WTC11 (cell line): ENCODE measurements at regions not wholly inside any gene's neighbourhood (a gene's known extent, or its start where the extent isn't known, plus 50 kb on each side); places are given as distances from the start of the nearest gene placed in this dataset.
"Not testable (repeated sequence)": the region's sequence is repeated elsewhere in the genome, so short reads cannot be mapped to it uniquely, and the experiment has no call there.

ENCODE experiments used
- ATAC-seq: fragments of 200-7000 bp; cut with Tn5 transposase; 2 replicates; pipeline ENCODE4 v1.10.0; 2021; ENCODE audit warnings: mild to moderate bottlenecking, moderate library complexity
- CTCF ChIA-PET: fragments of 300-600 bp; sonication (Branson Sonifier 250); formaldehyde crosslinking; loops from one replicate; lab custom pipeline; 2021; ENCODE audit warnings: antibody characterized with exemption; lab: Charles Lee
- POLR2A ChIA-PET: fragments of 350-600 bp; sonication (Branson Sonifier 250); formaldehyde crosslinking; loops from one replicate; lab custom pipeline; 2021; ENCODE audit warnings: antibody characterized with exemption; lab: Charles Lee
- DNase-seq: peaks from one replicate; pipeline ENCODE4 v3.0.0; 2021; ENCODE audit warnings: low spot score
- H3K27ac Mint-ChIP-seq: 2 replicates; pipeline ENCODE4 v1.8.0; 2021; ENCODE audit warnings: mixed read lengths
- H3K27me3 Mint-ChIP-seq: 2 replicates; pipeline ENCODE4 v1.8.0; 2021; ENCODE audit warnings: low read depth, mild to moderate bottlenecking, moderate library complexity, mixed read lengths
- H3K36me3 Mint-ChIP-seq: 2 replicates; pipeline ENCODE4 v1.8.0; 2021; ENCODE audit warnings: mixed read lengths
- H3K4me1 Mint-ChIP-seq: 2 replicates; pipeline ENCODE4 v1.8.0; 2022; ENCODE audit warnings: mixed read lengths
- H3K4me3 Mint-ChIP-seq: 2 replicates; pipeline ENCODE4 v1.8.0; 2021; ENCODE audit warnings: mild to moderate bottlenecking, moderate library complexity, mixed read lengths
- H3K9me3 Mint-ChIP-seq: 2 replicates; pipeline ENCODE4 v1.8.0; 2021; ENCODE audit warnings: mixed read lengths
- CDX4 ChIP-seq: fragments of 250-450 bp; sonication (Bioruptor Pico); IDR thresholded peaks from 2 replicates; pipeline ENCODE4 v1.9.0; 2021; ENCODE audit warnings: moderate library complexity, mild to moderate bottlenecking, inconsistent platforms, borderline replicate concordance
- MLX ChIP-seq: sonication (generic); formaldehyde crosslinking; IDR thresholded peaks from 2 replicates; pipeline ENCODE4 v1.8.1; 2023; ENCODE audit warnings: mild to moderate bottlenecking, missing genetic modification reagents, moderate library complexity
- MXD4 ChIP-seq: fragments of 250-450 bp; sonication (Bioruptor Pico); IDR thresholded peaks from 2 replicates; pipeline ENCODE4 v1.8.0; 2021; ENCODE audit warnings: mild to moderate bottlenecking, moderate library complexity, borderline replicate concordance
- NFATC4 ChIP-seq: fragments of 250-450 bp; sonication (Bioruptor Pico); IDR thresholded peaks from 2 replicates; pipeline ENCODE4 v1.9.0; 2021; ENCODE audit warnings: mild to moderate bottlenecking
- ZNF532 ChIP-seq: fragments of 250-450 bp; sonication (Bioruptor Pico); IDR thresholded peaks from 2 replicates; pipeline ENCODE4 v1.9.0; 2021; ENCODE audit warnings: mild to moderate bottlenecking, borderline replicate concordance
- TF ChIP-seq, protein P1 (sequence below): sonication (generic); formaldehyde crosslinking; IDR thresholded peaks from 2 replicates; pipeline ENCODE4 v1.8.0; 2022; ENCODE audit warnings: mild to moderate bottlenecking, missing genetic modification reagents

GRCh38 chr1:187070076-187070475 is 241.3 kb downstream of the PLA2G4A start:
- Mint-ChIP-seq H3K27ac (no peak overlapping the region), H3K4me1 (peaks cover 10% of the 10 kb centered on the region), H3K4me3 (no peak overlapping the region), H3K27me3 (no peaks in the 10 kb centered on the region), H3K36me3 (peaks cover 7% of the 10 kb centered on the region; the same call in 1 of the 2 replicates)
- DNase-seq (no peak), ATAC-seq (no peak)
- POLR2A ChIA-PET, result interaction anchor here (0.7 kb wide), 1 partner anchor 15 kb away, joined by 5 read pairs; no protein-coding TSS in a partner anchor
- CTCF ChIA-PET, result interaction anchor here (0.6 kb wide), 2 partner anchors 133 to 390 kb away, joined by 3 to 5 read pairs; partner anchors contain the start of gene PTGS2
- TF ChIP-seq, protein P1, sequence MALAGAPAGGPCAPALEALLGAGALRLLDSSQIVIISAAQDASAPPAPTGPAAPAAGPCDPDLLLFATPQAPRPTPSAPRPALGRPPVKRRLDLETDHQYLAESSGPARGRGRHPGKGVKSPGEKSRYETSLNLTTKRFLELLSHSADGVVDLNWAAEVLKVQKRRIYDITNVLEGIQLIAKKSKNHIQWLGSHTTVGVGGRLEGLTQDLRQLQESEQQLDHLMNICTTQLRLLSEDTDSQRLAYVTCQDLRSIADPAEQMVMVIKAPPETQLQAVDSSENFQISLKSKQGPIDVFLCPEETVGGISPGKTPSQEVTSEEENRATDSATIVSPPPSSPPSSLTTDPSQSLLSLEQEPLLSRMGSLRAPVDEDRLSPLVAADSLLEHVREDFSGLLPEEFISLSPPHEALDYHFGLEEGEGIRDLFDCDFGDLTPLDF (CRISPR knock-in tag), result no peak
- TF ChIP-seq MLX (CRISPR knock-in tag) (no peak), NFATC4 (CRISPR knock-in tag) (no peak), CDX4 (CRISPR knock-in tag) (no peak), MXD4 (CRISPR knock-in tag) (no peak), ZNF532 (CRISPR knock-in tag) (no peak)
- TF ChIP-seq, all 79 proteins: peak for 0
- H3K9me3 Mint-ChIP-seq, result peaks cover 17% of the 10 kb centered on the region

DNA sequence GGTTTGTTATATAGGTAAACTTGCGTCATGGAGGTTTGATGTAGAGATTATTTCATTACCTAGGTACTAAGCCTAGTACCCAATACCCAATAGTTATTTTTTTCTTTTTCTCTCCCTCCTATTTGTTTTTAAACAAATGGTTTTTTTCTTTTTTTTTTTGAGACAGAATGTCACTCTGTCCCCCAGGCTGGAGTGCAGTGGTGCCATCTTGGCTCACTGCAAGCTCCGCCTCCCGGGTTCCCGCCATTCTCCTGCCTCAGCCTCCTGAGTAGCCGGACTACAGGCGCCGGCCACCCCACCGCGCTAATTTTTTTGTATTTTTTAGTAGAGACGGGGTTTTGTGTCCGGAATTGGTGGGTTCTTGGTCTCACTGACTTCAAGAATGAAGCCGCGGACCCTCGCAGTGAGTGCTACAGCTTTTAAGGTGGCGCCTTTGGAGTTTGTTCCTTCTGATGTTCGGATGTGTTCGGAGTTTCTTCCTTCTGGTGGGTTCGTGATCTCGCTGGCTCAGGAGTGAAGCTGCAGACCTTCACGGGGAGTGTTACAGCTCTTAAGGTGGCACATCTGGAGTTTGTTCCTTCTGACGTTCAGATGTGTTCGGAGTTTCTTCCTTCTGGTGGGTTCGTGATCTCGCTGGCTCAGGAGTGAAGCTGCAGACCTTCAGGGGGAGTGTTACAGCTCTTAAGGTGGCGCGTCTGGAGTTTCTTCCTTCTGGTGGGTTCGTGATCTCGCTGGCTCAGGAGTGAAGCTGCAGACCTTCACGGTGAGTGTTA is 243.7 kb downstream of the PLA2G4A start:
- DNase-seq, H3K4me3 Mint-ChIP-seq, H3K27me3 Mint-ChIP-seq, H3K27ac Mint-ChIP-seq, POLR2A ChIA-PET, CTCF ChIA-PET, ATAC-seq, H3K36me3 Mint-ChIP-seq, H3K4me1 Mint-ChIP-seq: not testable (repeated sequence)
- peaks cover 17% of the 10 kb centered on the region for H3K9me3 Mint-ChIP-seq

DNA sequence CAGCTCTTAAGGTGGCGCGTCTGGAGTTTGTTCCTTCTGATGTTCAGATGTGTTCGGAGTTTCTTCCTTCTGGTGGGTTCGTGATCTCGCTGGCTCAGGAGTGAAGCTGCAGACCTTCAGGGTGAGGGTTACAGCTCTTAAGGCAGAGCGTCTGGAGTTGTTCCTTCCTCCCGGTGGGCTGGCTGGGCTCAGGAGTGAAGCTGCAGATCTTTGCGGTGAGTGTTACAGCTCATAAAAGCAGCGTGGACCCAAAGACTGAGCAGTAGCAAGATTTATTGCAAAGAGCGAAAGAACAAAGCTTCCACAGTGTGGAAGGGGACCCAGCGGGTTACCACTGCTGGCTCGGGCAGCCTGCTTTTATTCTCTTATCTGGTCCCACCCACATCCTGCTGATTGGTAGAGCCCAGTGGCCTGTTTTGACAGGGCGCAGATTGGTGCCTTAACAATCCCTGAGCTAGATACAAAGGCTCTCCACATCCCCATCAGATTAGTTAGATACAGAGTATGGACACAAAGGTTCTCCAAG is 244.3 kb downstream of the PLA2G4A start:
- CTCF ChIA-PET, H3K4me1 Mint-ChIP-seq, H3K4me3 Mint-ChIP-seq, H3K36me3 Mint-ChIP-seq, POLR2A ChIA-PET, ATAC-seq, DNase-seq, H3K27ac Mint-ChIP-seq, H3K27me3 Mint-ChIP-seq: not testable (repeated sequence)
- H3K9me3 Mint-ChIP-seq, result peaks cover 17% of the 10 kb centered on the region

DNA sequence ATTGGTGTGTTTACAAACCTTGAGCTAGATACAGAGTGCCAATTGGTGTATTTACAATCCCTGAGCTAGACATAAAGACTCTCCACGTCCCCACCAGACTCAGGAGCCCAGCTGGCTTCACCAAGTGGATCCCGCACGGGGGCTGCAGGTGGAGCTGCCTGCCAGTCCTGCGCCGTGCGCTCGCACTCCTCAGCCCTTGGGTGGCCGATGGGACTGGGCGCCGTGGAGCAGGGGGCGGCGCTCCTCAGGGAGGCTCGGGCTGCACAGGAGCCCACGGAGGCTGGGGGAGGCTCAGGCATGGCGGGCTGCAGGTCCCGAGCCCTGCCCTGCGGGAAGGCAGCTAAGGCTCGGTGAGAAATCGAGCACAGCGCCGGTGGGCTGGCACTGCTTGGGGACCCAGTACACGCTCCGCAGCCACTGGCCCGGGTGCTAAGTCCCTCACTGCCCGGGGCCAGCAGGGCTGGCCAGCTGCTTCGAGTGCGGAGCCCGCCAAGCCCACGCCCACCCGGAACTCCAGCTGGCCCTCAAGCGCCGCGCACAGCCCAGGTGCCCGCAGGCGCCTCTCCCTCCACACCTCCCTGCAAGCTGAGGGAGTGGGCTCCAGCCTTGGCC is 245.0 kb downstream of the PLA2G4A start:
- CTCF ChIA-PET, DNase-seq, H3K27ac Mint-ChIP-seq, POLR2A ChIA-PET, ATAC-seq, H3K4me1 Mint-ChIP-seq, H3K36me3 Mint-ChIP-seq, H3K4me3 Mint-ChIP-seq, H3K27me3 Mint-ChIP-seq: not testable (repeated sequence)
- H3K9me3 Mint-ChIP-seq, result peaks cover 17% of the 10 kb centered on the region
